ENCODE measurements at regions not wholly inside any gene's neighbourhood (a gene's known extent, or its start where the extent isn't known, plus 50 kb on each side); places are given as distances from the start of the nearest gene placed in this dataset.

- no peak overlapping the region for H3K4me3 ChIP-seq (ENCODE audit: low read length)
- TF ChIP-seq CTCF (conservative IDR thresholded peaks at IDR 0.05; ENCODE audit: low read depth, low read length) = no peak
- no peak for DNase-seq (ENCODE audit: low read depth)
Measured at GRCh38 chr1:212221801-212222200, 63.4 kb upstream of the PPP2R5A start.

- no peak for TF ChIP-seq CTCF (conservative IDR thresholded peaks at IDR 0.05; ENCODE audit: low read depth, low read length)
- DNase-seq (ENCODE audit: low read depth) = no peak
- no peak overlapping the region for H3K4me3 ChIP-seq (ENCODE audit: low read length)
Measured at GRCh38 chr1:212224102-212224501, 61.1 kb upstream of the PPP2R5A start.

- DNase-seq (ENCODE audit: low read depth) = no peak
- no peak overlapping the region for H3K4me3 ChIP-seq (ENCODE audit: low read length)
- TF ChIP-seq CTCF (conservative IDR thresholded peaks at IDR 0.05; ENCODE audit: low read depth, low read length) = no peak
Measured at GRCh38 chr1:212225416-212225815, 59.8 kb upstream of the PPP2R5A start.

- H3K4me3 ChIP-seq (ENCODE audit: low read length) = no peak overlapping the region
- no peak for DNase-seq (ENCODE audit: low read depth)
- TF ChIP-seq CTCF (conservative IDR thresholded peaks at IDR 0.05; ENCODE audit: low read depth, low read length) = no peak
Measured at GRCh38 chr1:212225871-212226302, 59.3 kb upstream of the PPP2R5A start.

GRCh38 chr1:212226467-212226866, 58.7 kb upstream of the PPP2R5A start:
- DNase-seq (ENCODE audit: low read depth) = no peak
- TF ChIP-seq CTCF (conservative IDR thresholded peaks at IDR 0.05; ENCODE audit: low read depth, low read length) = no peak
- no peak overlapping the region for H3K4me3 ChIP-seq (ENCODE audit: low read length)

- H3K4me3 ChIP-seq (ENCODE audit: low read length) = no peak overlapping the region
- TF ChIP-seq CTCF (conservative IDR thresholded peaks at IDR 0.05; ENCODE audit: low read depth, low read length) = no peak
- DNase-seq (ENCODE audit: low read depth) = no peak
Measured at GRCh38 chr1:212228076-212228475, 57.1 kb upstream of the PPP2R5A start.

- no peak overlapping the region for H3K4me3 ChIP-seq (ENCODE audit: low read length)
- no peak for DNase-seq (ENCODE audit: low read depth)
- no peak for TF ChIP-seq CTCF (conservative IDR thresholded peaks at IDR 0.05; ENCODE audit: low read depth, low read length)
Measured at GRCh38 chr1:212228591-212229119, 56.6 kb upstream of the PPP2R5A start.
